ENCODE measurements at regions not wholly inside any gene's neighbourhood (a gene's known extent, or its start where the extent isn't known, plus 50 kb on each side); places are given as distances from the start of the nearest gene placed in this dataset.

- TF ChIP-seq, protein P1, sequence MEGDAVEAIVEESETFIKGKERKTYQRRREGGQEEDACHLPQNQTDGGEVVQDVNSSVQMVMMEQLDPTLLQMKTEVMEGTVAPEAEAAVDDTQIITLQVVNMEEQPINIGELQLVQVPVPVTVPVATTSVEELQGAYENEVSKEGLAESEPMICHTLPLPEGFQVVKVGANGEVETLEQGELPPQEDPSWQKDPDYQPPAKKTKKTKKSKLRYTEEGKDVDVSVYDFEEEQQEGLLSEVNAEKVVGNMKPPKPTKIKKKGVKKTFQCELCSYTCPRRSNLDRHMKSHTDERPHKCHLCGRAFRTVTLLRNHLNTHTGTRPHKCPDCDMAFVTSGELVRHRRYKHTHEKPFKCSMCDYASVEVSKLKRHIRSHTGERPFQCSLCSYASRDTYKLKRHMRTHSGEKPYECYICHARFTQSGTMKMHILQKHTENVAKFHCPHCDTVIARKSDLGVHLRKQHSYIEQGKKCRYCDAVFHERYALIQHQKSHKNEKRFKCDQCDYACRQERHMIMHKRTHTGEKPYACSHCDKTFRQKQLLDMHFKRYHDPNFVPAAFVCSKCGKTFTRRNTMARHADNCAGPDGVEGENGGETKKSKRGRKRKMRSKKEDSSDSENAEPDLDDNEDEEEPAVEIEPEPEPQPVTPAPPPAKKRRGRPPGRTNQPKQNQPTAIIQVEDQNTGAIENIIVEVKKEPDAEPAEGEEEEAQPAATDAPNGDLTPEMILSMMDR (IDR thresholded peaks at IDR 0.05; ENCODE audit: unreplicated experiment) = no peak
- H3K27ac Mint-ChIP-seq (ENCODE audit: unreplicated experiment) = no peak overlapping the region
- peaks cover 4% of the 10 kb centered on the region for H3K36me3 Mint-ChIP-seq (ENCODE audit: low read depth, unreplicated experiment)
- H3K4me3 Mint-ChIP-seq (ENCODE audit: unreplicated experiment) = no peak overlapping the region
- DNase-seq (ENCODE audit: low spot score) = no peak
- no peaks in the 10 kb centered on the region for H3K9me3 Mint-ChIP-seq (ENCODE audit: unreplicated experiment)
- H3K27me3 Mint-ChIP-seq (ENCODE audit: unreplicated experiment) = peaks cover 1% of the 10 kb centered on the region
- peaks cover 2% of the 10 kb centered on the region for H3K4me1 Mint-ChIP-seq (ENCODE audit: unreplicated experiment)
These were observed 52.3 kb upstream of the RFLNA start for GRCh38 chr12:124242529-124243065.

- Mint-ChIP-seq H3K36me3 (ENCODE audit: low read depth, unreplicated experiment) (peaks cover 4% of the 10 kb centered on the region), H3K27me3 (ENCODE audit: unreplicated experiment) (peaks cover 1% of the 10 kb centered on the region), H3K27ac (ENCODE audit: unreplicated experiment) (no peak overlapping the region), H3K9me3 (ENCODE audit: unreplicated experiment) (no peaks in the 10 kb centered on the region), H3K4me3 (ENCODE audit: unreplicated experiment) (no peak overlapping the region), H3K4me1 (ENCODE audit: unreplicated experiment) (peaks cover 2% of the 10 kb centered on the region)
- no peak for DNase-seq (ENCODE audit: low spot score)
- TF ChIP-seq, protein P1 (IDR thresholded peaks at IDR 0.05; ENCODE audit: unreplicated experiment) = no peak
These were observed 51.0 kb upstream of the RFLNA start for GRCh38 chr12:124243936-124244335.

All from endothelial cell (in vitro differentiated cells).